BJ (cell line): ENCODE measurements at regions not wholly inside any gene's neighbourhood (a gene's known extent, or its start where the extent isn't known, plus 50 kb on each side); places are given as distances from the start of the nearest gene placed in this dataset.

Experiments used
- CTCF ChIA-PET: fragments of 350-600 bp; formaldehyde crosslinking; extraction: SDS; loops from one replicate; lab custom pipeline; 2021; ENCODE audit warnings: antibody characterized with exemption, inconsistent platforms; lab: Yijun Ruan, JAX
- POLR2A ChIA-PET: fragments of 300-600 bp; sonication (Branson Sonifier 250); formaldehyde crosslinking; extraction: SDS; loops from one replicate; lab custom pipeline; 2021; ENCODE audit warnings: antibody characterized with exemption; lab: Charles Lee
- DNase-seq: peaks from one replicate; pipeline ENCODE4 v3.0.0-alpha.2; 2011; ENCODE audit warnings: low read depth
- H3K27me3 ChIP-seq: 2 replicates; pipeline ENCODE4 v1.6.0; 2011; ENCODE audit warnings: low read length; ENCODE audit not compliant: control insufficient read depth, insufficient read depth
- H3K36me3 ChIP-seq: 2 replicates; pipeline ENCODE4 v1.5.1; 2011; ENCODE audit warnings: low read length; ENCODE audit not compliant: control insufficient read depth, insufficient read depth
- H3K4me3 ChIP-seq: 2 replicates; pipeline ENCODE4 v1.5.1; 2011; ENCODE audit warnings: low read depth, mild to moderate bottlenecking, control low read depth, low read length
- TF ChIP-seq, protein P1 (sequence below): IDR thresholded peaks from 2 replicates; pipeline ENCODE4 v1.5.1; 2011; ENCODE audit warnings: low read depth, mild to moderate bottlenecking, control low read depth, inconsistent platforms, low read length, moderate library complexity; ENCODE audit not compliant: insufficient read depth

DNA sequence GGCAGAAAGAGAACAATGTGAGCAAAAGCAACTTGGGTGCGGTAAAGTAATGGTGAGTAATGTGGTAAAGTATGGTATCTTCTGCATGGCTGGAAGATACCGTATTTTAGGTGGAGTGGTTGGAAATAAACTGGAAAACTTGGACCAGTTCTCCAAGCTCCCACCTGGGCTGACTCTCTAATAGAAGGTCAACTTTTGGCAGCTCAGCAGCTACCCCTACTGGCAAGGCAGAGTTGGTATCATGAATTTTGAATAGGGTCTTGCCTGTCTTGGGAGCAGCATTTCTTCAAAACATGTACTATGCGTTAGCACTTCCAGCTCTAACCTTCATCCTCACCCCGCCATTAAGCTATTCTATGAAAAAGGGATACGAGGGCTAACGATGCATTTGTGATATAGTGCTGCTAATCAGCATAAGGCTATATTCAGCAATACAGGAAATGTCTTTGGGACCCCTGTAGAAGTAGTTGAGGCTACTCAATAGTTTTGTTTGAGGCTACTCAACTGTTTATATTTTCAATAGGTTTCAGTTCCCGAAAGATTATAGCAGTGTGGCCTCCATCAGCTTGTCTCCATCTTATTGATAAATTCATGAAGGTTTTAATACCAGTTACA lies 276.3 kb upstream of the FAR2 start:
- POLR2A ChIA-PET = no interaction called here

DNA sequence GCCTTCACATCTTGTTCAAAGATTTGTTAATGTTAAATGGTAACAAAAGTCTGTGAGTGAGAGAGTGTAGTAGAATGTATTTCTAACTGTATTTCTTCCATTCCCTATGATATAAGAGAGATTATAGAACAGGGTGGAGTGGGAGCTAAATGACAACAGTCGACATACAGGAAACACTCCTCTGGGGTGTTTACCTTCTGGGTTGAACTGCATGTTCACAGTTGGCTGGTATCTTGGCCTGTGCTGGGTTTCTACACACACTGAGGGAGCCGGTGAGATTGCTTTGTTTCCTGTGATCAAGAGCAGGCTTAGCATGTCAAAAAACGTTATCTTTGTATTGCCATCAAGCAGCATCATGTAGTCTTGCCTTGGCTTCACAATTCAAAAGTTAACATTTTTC lies 274.3 kb upstream of the FAR2 start:
- TF ChIP-seq, protein P1, sequence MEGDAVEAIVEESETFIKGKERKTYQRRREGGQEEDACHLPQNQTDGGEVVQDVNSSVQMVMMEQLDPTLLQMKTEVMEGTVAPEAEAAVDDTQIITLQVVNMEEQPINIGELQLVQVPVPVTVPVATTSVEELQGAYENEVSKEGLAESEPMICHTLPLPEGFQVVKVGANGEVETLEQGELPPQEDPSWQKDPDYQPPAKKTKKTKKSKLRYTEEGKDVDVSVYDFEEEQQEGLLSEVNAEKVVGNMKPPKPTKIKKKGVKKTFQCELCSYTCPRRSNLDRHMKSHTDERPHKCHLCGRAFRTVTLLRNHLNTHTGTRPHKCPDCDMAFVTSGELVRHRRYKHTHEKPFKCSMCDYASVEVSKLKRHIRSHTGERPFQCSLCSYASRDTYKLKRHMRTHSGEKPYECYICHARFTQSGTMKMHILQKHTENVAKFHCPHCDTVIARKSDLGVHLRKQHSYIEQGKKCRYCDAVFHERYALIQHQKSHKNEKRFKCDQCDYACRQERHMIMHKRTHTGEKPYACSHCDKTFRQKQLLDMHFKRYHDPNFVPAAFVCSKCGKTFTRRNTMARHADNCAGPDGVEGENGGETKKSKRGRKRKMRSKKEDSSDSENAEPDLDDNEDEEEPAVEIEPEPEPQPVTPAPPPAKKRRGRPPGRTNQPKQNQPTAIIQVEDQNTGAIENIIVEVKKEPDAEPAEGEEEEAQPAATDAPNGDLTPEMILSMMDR = no peak
- ChIA-PET POLR2A (no interaction called here), CTCF (interaction anchor here (1.0 to 1.8 kb wide), 3 partner anchors 20 to 635 kb away, joined by 3 read pairs; no protein-coding TSS in a partner anchor)
- no peak for DNase-seq
- Histone ChIP-seq H3K36me3 (no peaks in the 10 kb centered on the region), H3K4me3 (no peak overlapping the region), H3K27me3 (peaks cover 1% of the 10 kb centered on the region)

More for the DNA sequence above, 276.3 kb upstream of the FAR2 start:
- CTCF ChIA-PET = interaction anchor here (0.6 to 2.2 kb wide), 30 partner anchors 10 to 1141 kb away, joined by 3 to 8 read pairs (median 3); no protein-coding TSS in a partner anchor
- TF ChIP-seq, protein P1 = peak; percentile 83
- H3K36me3 ChIP-seq = no peaks in the 10 kb centered on the region
- H3K27me3 ChIP-seq = peaks cover 1% of the 10 kb centered on the region; the same call in 1 of the 2 replicates
- H3K4me3 ChIP-seq = no peak overlapping the region
- DNase-seq = no peak

DNA sequence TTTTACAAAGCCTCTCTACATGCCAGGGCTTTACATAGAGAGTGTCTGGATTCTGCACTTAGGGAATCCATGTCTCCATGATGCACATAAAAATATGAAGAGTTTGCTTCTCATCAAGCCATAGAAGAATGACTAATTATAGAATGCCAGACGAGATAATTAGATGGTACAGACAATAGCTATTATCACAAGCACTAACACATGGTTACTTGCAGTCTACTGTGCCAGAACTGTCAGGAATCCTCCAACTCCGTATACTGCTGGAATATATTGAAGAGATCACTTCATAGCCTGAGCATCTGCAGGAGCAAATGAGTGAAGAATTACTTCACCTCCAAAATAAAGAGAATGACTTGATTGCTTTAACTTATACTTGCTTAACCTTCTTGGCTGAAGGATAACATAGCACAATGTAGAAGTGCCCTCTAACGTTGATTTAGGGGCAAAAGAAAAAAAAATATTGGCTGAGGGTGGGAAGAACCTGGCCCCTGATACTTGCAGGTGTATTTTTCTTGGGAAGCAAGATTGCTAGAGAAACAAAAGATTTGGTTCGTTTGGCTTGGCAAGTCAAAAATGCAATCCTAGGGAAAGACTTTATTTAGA lies 272.8 kb upstream of the FAR2 start:
- POLR2A ChIA-PET = no interaction called here
- TF ChIP-seq, protein P1 = no peak
- peaks cover 1% of the 10 kb centered on the region for H3K27me3 ChIP-seq
- no peak overlapping the region for H3K4me3 ChIP-seq
- no peak for DNase-seq
- CTCF ChIA-PET = no interaction called here
- H3K36me3 ChIP-seq = no peaks in the 10 kb centered on the region

DNA sequence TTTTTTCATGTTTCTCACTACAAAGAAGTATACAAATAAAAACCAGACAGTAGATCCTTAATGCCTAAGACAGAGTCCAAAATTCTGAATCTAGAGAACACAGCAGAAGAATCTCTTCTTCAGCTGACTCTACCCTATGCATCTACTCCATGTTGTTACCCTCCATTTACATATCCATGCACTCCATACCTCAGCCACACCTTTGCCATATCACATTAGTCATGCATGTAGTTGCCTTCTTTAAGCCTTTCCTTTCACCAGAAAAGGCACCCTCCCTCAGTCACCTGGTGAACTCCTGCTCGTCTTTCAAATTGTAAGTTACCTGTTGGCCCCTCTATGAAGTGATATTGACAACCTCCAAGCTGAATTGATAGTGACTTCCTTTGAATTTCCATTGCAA lies 271.2 kb upstream of the FAR2 start:
- no peak for DNase-seq
- ChIA-PET POLR2A (no interaction called here), CTCF (no interaction called here)
- TF ChIP-seq, protein P1 = no peak
- peaks cover 1% of the 10 kb centered on the region for H3K27me3 ChIP-seq
- no peaks in the 10 kb centered on the region for H3K36me3 ChIP-seq
- no peak overlapping the region for H3K4me3 ChIP-seq

DNA sequence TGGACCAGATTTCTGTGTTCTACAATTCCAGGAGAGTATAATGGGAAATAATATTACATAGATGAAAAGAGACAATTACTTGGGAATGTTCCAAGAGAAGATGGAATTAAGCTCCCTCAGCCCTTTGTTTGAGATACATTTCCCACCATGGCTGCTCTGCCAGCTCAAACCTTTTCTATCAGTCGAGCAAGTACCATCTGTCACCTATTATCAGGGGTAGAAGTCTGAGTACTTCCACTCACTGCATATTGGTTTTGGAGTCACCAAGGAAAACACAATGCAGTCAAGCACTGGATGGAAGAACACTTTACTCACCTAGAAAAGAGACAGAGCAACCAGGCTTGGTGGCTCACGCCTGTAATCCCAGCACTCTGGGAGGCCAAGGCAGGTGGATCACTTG lies 270.4 kb upstream of the FAR2 start:
- no peak for DNase-seq
- ChIA-PET CTCF (no interaction called here), POLR2A (no interaction called here)
- H3K27me3 ChIP-seq = peaks cover 1% of the 10 kb centered on the region
- no peaks in the 10 kb centered on the region for H3K36me3 ChIP-seq
- no peak overlapping the region for H3K4me3 ChIP-seq
- TF ChIP-seq, protein P1 = no peak
